Activated CD4-positive, alpha-beta T cell treated with anti-CD3 and anti-CD28 coated beads, Interleukin-10, Interleukin-2, amounts not matched to agents 100 ng/mL and 50 ng/mL, durations not matched to agents 16 hours and 8 hours (primary cell): ENCODE measurements at regions not wholly inside any gene's neighbourhood (a gene's known extent, or its start where the extent isn't known, plus 50 kb on each side); places are given as distances from the start of the nearest gene placed in this dataset.
"Not testable (repeated sequence)": the region's sequence is repeated elsewhere in the genome, so short reads cannot be mapped to it uniquely, and the experiment has no call there.

ENCODE experiments used
- DNase-seq: peaks from one replicate; pipeline ENCODE4 v3.0.0-alpha.2; 2020

- DNase-seq = no peak
Observed at GRCh38 chr11:70551351-70552166, 153.2 kb downstream of the CTTN start.

GRCh38 chr11:70552167-70553150 lies 154.1 kb downstream of the CTTN start:
- no peak for DNase-seq

GRCh38 chr11:70555078-70555477 lies 156.7 kb downstream of the CTTN start:
- no peak for DNase-seq

GRCh38 chr11:70556884-70557741 lies 158.8 kb downstream of the CTTN start:
- peak; percentile 10 for DNase-seq

- no peak for DNase-seq
Observed at GRCh38 chr11:70557742-70558485, 159.6 kb downstream of the CTTN start.

GRCh38 chr11:70558681-70559080 lies 160.4 kb downstream of the CTTN start:
- no peak for DNase-seq

- no peak for DNase-seq
Observed at GRCh38 chr11:70559516-70559915, 161.2 kb downstream of the CTTN start.

- DNase-seq = not testable (repeated sequence)
Observed at GRCh38 chr11:70560621-70561020, 162.3 kb downstream of the CTTN start.

- no peak for DNase-seq
Observed at GRCh38 chr11:70566768-70567530, 168.6 kb downstream of the CTTN start.

GRCh38 chr11:70567680-70568034 lies 169.3 kb downstream of the CTTN start:
- DNase-seq = no peak

- DNase-seq = no peak
Observed at GRCh38 chr11:70568035-70568813, 169.9 kb downstream of the CTTN start.

- DNase-seq = no peak
Observed at GRCh38 chr11:70568814-70569617, 170.7 kb downstream of the CTTN start.

GRCh38 chr11:70569618-70569890 lies 171.2 kb downstream of the CTTN start:
- no peak for DNase-seq

- no peak for DNase-seq
Observed at GRCh38 chr11:70569996-70570692, 171.8 kb downstream of the CTTN start.

GRCh38 chr11:70570693-70571395 lies 172.5 kb downstream of the CTTN start:
- DNase-seq = no peak

- no peak for DNase-seq
Observed at GRCh38 chr11:70572974-70573260, 174.6 kb downstream of the CTTN start.

GRCh38 chr11:70573701-70574151 lies 175.4 kb downstream of the CTTN start:
- no peak for DNase-seq

GRCh38 chr11:70574725-70575347 lies 176.5 kb downstream of the CTTN start:
- DNase-seq = no peak
